ENCODE measurements at regions not wholly inside any gene's neighbourhood (a gene's known extent, or its start where the extent isn't known, plus 50 kb on each side); places are given as distances from the start of the nearest gene placed in this dataset.
A peak's percentile ranks its signal among the peaks of the same experiment; 100 is the strongest.

DNA sequence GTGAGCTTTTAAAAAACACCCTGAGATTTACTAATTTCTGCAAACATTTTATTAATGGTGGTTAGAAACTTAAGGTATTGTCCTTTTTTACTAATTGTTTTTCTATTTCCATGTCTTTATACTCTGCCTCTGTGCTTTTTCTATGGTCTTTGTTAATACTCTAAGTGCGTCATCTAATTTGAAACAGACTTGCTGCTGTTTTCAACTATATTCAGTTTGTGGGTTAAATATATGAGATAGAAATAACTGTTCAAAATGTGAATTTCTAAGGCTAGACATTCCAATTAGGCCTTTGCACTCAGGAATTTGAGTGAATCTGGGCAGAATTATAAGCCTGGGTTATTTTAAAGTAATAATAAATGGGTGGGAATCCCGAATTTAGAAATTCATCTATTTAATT, 82.4 kb upstream of the COL11A1 start:
- DNase-seq (ENCODE audit: low read depth) = no peak
- no peak for TF ChIP-seq CTCF (conservative IDR thresholded peaks at IDR 0.05; ENCODE audit: low read depth, low read length)
- no peak overlapping the region for H3K4me3 ChIP-seq (ENCODE audit: low read depth, low read length)

DNA sequence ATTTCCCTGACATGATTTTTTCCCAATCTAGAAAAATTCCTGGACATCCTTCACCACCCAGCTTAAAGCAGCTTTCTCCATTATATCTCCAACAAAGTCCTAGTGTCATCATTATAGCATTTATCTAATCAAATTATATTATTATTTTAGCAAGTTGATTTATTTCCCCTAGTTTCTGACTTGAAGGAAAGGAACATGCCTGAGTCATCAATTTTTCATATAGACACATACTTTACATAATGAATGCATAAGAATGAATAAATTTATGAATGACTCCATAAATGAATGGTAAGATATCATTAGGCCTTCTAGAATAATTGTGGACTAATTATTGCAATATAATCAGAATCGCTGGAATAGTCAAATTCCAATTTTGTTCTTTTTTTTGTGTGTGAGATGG, 79.4 kb upstream of the COL11A1 start:
- no peak overlapping the region for H3K4me3 ChIP-seq (ENCODE audit: low read depth, low read length)
- DNase-seq (ENCODE audit: low read depth) = no peak
- no peak for TF ChIP-seq CTCF (conservative IDR thresholded peaks at IDR 0.05; ENCODE audit: low read depth, low read length)

GRCh38 chr1:103180660-103181059, 72.3 kb upstream of the COL11A1 start:
- TF ChIP-seq CTCF (conservative IDR thresholded peaks at IDR 0.05; ENCODE audit: low read depth, low read length) = no peak
- peak; percentile 95 for DNase-seq (ENCODE audit: low read depth)
- no peak overlapping the region for H3K4me3 ChIP-seq (ENCODE audit: low read depth, low read length)

GRCh38 chr1:103177108-103177775, 68.9 kb upstream of the COL11A1 start:
- no peak overlapping the region for H3K4me3 ChIP-seq (ENCODE audit: low read depth, low read length)
- DNase-seq (ENCODE audit: low read depth) = no peak

DNA sequence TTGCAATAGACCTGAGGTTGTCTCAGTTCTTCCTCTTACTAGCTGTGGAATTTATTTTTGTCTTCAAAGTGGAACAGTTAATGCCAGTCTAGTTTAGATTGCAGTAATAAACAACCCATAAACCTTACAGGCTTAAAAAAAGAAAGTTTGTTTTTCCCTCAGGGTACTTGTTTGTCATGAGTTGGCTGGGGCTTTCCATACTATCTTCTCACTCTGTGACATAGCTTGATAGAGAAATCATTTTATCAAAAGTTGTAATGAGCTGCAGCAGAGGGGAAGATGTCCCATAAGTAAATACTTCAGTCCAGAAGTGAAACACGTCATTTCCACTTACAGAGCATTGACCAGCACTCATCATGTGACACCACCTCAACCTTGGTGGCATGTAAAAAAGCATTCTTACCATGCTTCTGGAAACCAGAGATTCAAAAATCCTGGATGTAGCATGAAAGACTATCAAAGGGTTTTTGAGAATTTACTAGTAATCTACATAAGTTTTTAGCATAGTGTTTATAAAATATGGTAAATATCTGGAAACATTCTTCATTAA, 62.8 kb upstream of the COL11A1 start:
- DNase-seq (ENCODE audit: low read depth) = peak; percentile 58
- no peak for TF ChIP-seq CTCF (conservative IDR thresholded peaks at IDR 0.05; ENCODE audit: low read depth, low read length)
- H3K4me3 ChIP-seq (ENCODE audit: low read depth, low read length) = no peak overlapping the region

More at GRCh38 chr1:103177108-103177775, 68.9 kb upstream of the COL11A1 start:
- TF ChIP-seq CTCF (conservative IDR thresholded peaks at IDR 0.05; ENCODE audit: low read depth, low read length) = no peak

DNA sequence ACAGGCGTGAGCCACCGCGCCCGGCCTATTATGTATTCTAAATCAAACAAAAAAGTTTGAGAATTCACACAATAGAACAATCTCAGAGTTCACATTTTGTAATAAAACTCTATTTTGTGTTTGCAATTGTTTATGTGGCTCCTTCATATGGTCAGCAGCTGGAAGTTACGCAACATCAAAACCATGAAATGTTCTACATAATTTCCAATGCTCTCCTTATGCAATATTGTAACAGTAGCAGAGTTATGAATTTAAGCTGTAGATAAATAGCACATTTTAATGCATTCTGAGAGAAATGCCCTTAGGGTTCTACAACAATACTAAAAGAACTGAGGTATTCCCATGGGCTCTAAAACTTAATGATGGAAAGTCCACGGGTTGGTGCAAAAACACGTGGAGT, 62.3 kb upstream of the COL11A1 start:
- DNase-seq (ENCODE audit: low read depth) = peak; percentile 87
- no peak overlapping the region for H3K4me3 ChIP-seq (ENCODE audit: low read depth, low read length)
- TF ChIP-seq CTCF (conservative IDR thresholded peaks at IDR 0.05; ENCODE audit: low read depth, low read length) = no peak

DNA sequence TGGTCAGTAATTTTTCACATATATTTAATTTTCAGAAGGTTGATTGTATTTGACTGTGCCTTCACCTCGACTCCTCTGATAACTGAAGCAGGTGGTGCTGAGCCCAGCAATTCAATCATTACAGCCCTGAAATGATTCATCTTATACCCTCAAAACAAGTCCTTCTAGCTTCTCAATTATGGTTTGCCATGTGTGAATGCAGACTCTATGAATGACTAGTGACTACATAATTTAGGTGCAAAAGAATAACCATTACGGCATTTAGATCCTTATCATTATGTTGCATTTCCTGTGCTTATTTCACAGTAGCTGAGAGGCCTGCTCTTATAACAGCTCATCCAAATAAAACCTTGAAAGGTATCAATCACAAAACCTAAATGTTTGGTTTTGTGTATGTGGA, 54.0 kb upstream of the COL11A1 start:
- DNase-seq (ENCODE audit: low read depth) = no peak
- TF ChIP-seq CTCF (conservative IDR thresholded peaks at IDR 0.05; ENCODE audit: low read depth, low read length) = no peak
- no peak overlapping the region for H3K4me3 ChIP-seq (ENCODE audit: low read depth, low read length)

Measured in choroid plexus epithelial cell (primary cell).